HEK293 (cell line): ENCODE measurements at regions not wholly inside any gene's neighbourhood (a gene's known extent, or its start where the extent isn't known, plus 50 kb on each side); places are given as distances from the start of the nearest gene placed in this dataset.

ENCODE experiments used
- CTCF ChIA-PET: fragments of 350-600 bp; formaldehyde crosslinking; extraction: SDS; loops from one replicate; lab custom pipeline; 2021; ENCODE audit warnings: antibody characterized with exemption; lab: Yijun Ruan, JAX
- POLR2A ChIA-PET: fragments of 300-600 bp; formaldehyde crosslinking; extraction: SDS; loops from one replicate; lab custom pipeline; 2020; ENCODE audit warnings: antibody characterized with exemption, inconsistent platforms; lab: Yijun Ruan, JAX
- H3K27ac ChIP-seq: fragments of 200-500 bp; sonication (Bioruptor generic); 2 replicates; pipeline ENCODE4 v1.5.1; 2014; ENCODE audit warnings: low read depth, low read length, control low read depth, inconsistent platforms; ENCODE audit errors: extremely low read depth
- H3K36me3 ChIP-seq, 2 experiments: fragments of 200-500 bp in 1 of 2; sonication (Bioruptor generic) in 1 of 2; 1 replicate in 1 of 2; 2 replicates in 1 of 2; pipeline ENCODE4 v1.5.1; 2014 to 2017; ENCODE audit warnings: inconsistent platforms in 2 of 2, low read length in 2 of 2; ENCODE audit not compliant: control insufficient read depth in 2 of 2, insufficient read depth in 1 of 2
- H3K4me1 ChIP-seq: fragments of 200-500 bp; sonication (Bioruptor generic); 2 replicates; pipeline ENCODE4 v1.5.1; 2014; ENCODE audit warnings: mild to moderate bottlenecking, low read length, inconsistent platforms; ENCODE audit not compliant: control insufficient read depth, insufficient read depth
- H3K4me3 ChIP-seq: 2 replicates; pipeline ENCODE4 v1.5.1; 2011; ENCODE audit warnings: low read depth, mild to moderate bottlenecking, control low read depth, low read length, moderate library complexity
- H3K9me3 ChIP-seq: fragments of 200-500 bp; sonication (Bioruptor generic); 2 replicates; pipeline ENCODE4 v1.5.1; 2014; ENCODE audit warnings: low read depth, low read length, inconsistent platforms; ENCODE audit not compliant: control insufficient read depth, insufficient read depth
- ATF2 ChIP-seq: fragments of 450-650 bp; formaldehyde crosslinking; IDR thresholded peaks from 2 replicates; pipeline ENCODE4 v1.5.1; 2016; ENCODE audit warnings: missing biosample characterization, missing genetic modification characterization, low read depth
- BCL11B ChIP-seq: fragments of 450-650 bp; formaldehyde crosslinking; IDR thresholded peaks from 2 replicates; pipeline ENCODE4 v1.5.1; 2016; ENCODE audit warnings: low read depth, missing biosample characterization, missing genetic modification characterization
- GFI1B ChIP-seq: fragments of 450-650 bp; formaldehyde crosslinking; IDR thresholded peaks from 2 replicates; pipeline ENCODE4 v1.5.1; 2016; ENCODE audit warnings: missing biosample characterization, missing genetic modification characterization
- HOXA7 ChIP-seq: sonication (generic); formaldehyde crosslinking; IDR thresholded peaks from 2 replicates; pipeline ENCODE4 v1.8.1; 2022; ENCODE audit warnings: missing genetic modification reagents, borderline replicate concordance
- HOXC10 ChIP-seq: sonication (generic); formaldehyde crosslinking; IDR thresholded peaks from 2 replicates; pipeline ENCODE4 v1.8.1; 2023; ENCODE audit warnings: mild to moderate bottlenecking, missing genetic modification reagents
- KLF10 ChIP-seq: fragments of 450-650 bp; IDR thresholded peaks from 2 replicates; pipeline ENCODE4 v1.5.1; 2018; ENCODE audit warnings: missing biosample characterization, mild to moderate bottlenecking, missing genetic modification characterization
- MEIS1 ChIP-seq: sonication (generic); formaldehyde crosslinking; IDR thresholded peaks from 2 replicates; pipeline ENCODE4 v1.8.1; 2022; ENCODE audit warnings: missing genetic modification reagents, mild to moderate bottlenecking, borderline replicate concordance
- OSR2 ChIP-seq: fragments of 450-650 bp; formaldehyde crosslinking; IDR thresholded peaks from 2 replicates; pipeline ENCODE4 v1.5.1; 2016; ENCODE audit warnings: missing biosample characterization, missing genetic modification characterization
- PRDM1 ChIP-seq: fragments of 450-650 bp; formaldehyde crosslinking; IDR thresholded peaks from 2 replicates; pipeline ENCODE4; 2016; ENCODE audit warnings: missing biosample characterization, missing genetic modification characterization
- PRDM2 ChIP-seq: fragments of 450-650 bp; formaldehyde crosslinking; IDR thresholded peaks from 2 replicates; pipeline ENCODE4 v1.5.1; 2016; ENCODE audit warnings: missing biosample characterization, missing genetic modification characterization, borderline replicate concordance
- SALL2 ChIP-seq: fragments of 450-650 bp; formaldehyde crosslinking; IDR thresholded peaks from 2 replicates; pipeline ENCODE4 v1.5.0; 2017; ENCODE audit warnings: missing biosample characterization, mild to moderate bottlenecking, missing genetic modification characterization, borderline replicate concordance
- SCRT1 ChIP-seq: fragments of 450-650 bp; formaldehyde crosslinking; IDR thresholded peaks from 2 replicates; pipeline ENCODE4 v1.5.1; 2016; ENCODE audit warnings: missing biosample characterization, missing genetic modification characterization, borderline replicate concordance
- ZBTB11 ChIP-seq: fragments of 450-650 bp; formaldehyde crosslinking; conservative IDR thresholded peaks from 2 replicates; pipeline ENCODE4 v1.5.1; 2016; ENCODE audit warnings: low read depth, missing biosample characterization, missing genetic modification characterization
- ZFHX2 ChIP-seq: fragments of 450-650 bp; formaldehyde crosslinking; conservative IDR thresholded peaks from 2 replicates; pipeline ENCODE4 v1.5.1; 2016; ENCODE audit warnings: missing biosample characterization, missing genetic modification characterization
- ZFP41 ChIP-seq: fragments of 450-650 bp; formaldehyde crosslinking; IDR thresholded peaks from 2 replicates; pipeline ENCODE4 v1.5.1; 2016; ENCODE audit warnings: missing biosample characterization, missing genetic modification characterization, borderline replicate concordance
- ZNF112 ChIP-seq: fragments of 450-650 bp; formaldehyde crosslinking; IDR thresholded peaks from 2 replicates; pipeline ENCODE4 v1.5.0; 2017; ENCODE audit warnings: missing biosample characterization, missing genetic modification characterization
- ZNF202 ChIP-seq: fragments of 450-650 bp; formaldehyde crosslinking; IDR thresholded peaks from 2 replicates; pipeline ENCODE4 v1.5.1; 2016; ENCODE audit warnings: missing biosample characterization, missing genetic modification characterization, borderline replicate concordance
- ZNF266 ChIP-seq: fragments of 450-650 bp; formaldehyde crosslinking; IDR thresholded peaks from 2 replicates; pipeline ENCODE4 v1.5.1; 2016; ENCODE audit warnings: missing biosample characterization, missing genetic modification characterization, low read depth
- ZNF341 ChIP-seq: fragments of 450-650 bp; formaldehyde crosslinking; IDR thresholded peaks from 2 replicates; pipeline ENCODE4; 2016; ENCODE audit warnings: low read depth, missing biosample characterization, missing genetic modification characterization
- ZNF37A ChIP-seq: fragments of 450-650 bp; IDR thresholded peaks from 2 replicates; pipeline ENCODE4 v1.5.1; 2018; ENCODE audit warnings: missing biosample characterization, missing genetic modification characterization
- ZNF48 ChIP-seq: fragments of 450-650 bp; formaldehyde crosslinking; IDR thresholded peaks from 2 replicates; pipeline ENCODE4 v1.5.1; 2016; ENCODE audit warnings: missing biosample characterization, missing genetic modification characterization
- ZNF571 ChIP-seq: fragments of 450-650 bp; formaldehyde crosslinking; IDR thresholded peaks from 2 replicates; pipeline ENCODE4 v1.5.0; 2017; ENCODE audit warnings: missing biosample characterization, missing genetic modification characterization
- ZNF585B ChIP-seq: fragments of 450-650 bp; formaldehyde crosslinking; IDR thresholded peaks from 2 replicates; pipeline ENCODE4 v1.5.1; 2016; ENCODE audit warnings: missing biosample characterization, missing genetic modification characterization
- ZNF596 ChIP-seq: fragments of 450-650 bp; IDR thresholded peaks from 2 replicates; pipeline ENCODE4 v1.5.0; 2018; ENCODE audit warnings: missing biosample characterization, mild to moderate bottlenecking, missing genetic modification characterization, moderate library complexity
- ZNF624 ChIP-seq: fragments of 450-650 bp; formaldehyde crosslinking; IDR thresholded peaks from 2 replicates; pipeline ENCODE4 v1.5.1; 2017; ENCODE audit warnings: missing biosample characterization, missing genetic modification characterization
- ZNF658 ChIP-seq: fragments of 450-650 bp; formaldehyde crosslinking; IDR thresholded peaks from 2 replicates; pipeline ENCODE4; 2016; ENCODE audit warnings: missing biosample characterization, missing genetic modification characterization
- ZNF777 ChIP-seq: fragments of 450-650 bp; formaldehyde crosslinking; IDR thresholded peaks from 2 replicates; pipeline ENCODE4 v1.5.1; 2017; ENCODE audit warnings: missing biosample characterization, missing genetic modification characterization, borderline replicate concordance

GRCh38 chr4:81666491-81666890 lies 194.8 kb upstream of the RASGEF1B start:
- Histone ChIP-seq H3K27ac (no peak overlapping the region), H3K4me1 (no peaks in the 10 kb centered on the region), H3K9me3 (no peaks in the 10 kb centered on the region), H3K36me3 (no peaks in the 10 kb centered on the region), H3K4me3 (no peak overlapping the region)
- POLR2A ChIA-PET: no interaction called here
- CTCF ChIA-PET: no interaction called here
- TF ChIP-seq OSR2 (tag by site-specific recombination) (no peak), ZFP41 (no peak), ATF2 (tag by site-specific recombination) (no peak), HOXA7 (no peak), ZNF202 (tag by site-specific recombination) (no peak), PRDM1 (tag by site-specific recombination) (no peak), ZNF585B (tag by site-specific recombination) (no peak), ZNF266 (tag by site-specific recombination) (no peak), ZNF624 (tag by site-specific recombination) (no peak)

GRCh38 chr4:81665649-81666048 lies 193.9 kb upstream of the RASGEF1B start:
- ChIA-PET POLR2A (no interaction called here), CTCF (no interaction called here)
- Histone ChIP-seq H3K27ac (no peak overlapping the region), H3K36me3 (no peaks in the 10 kb centered on the region), H3K4me3 (no peak overlapping the region), H3K4me1 (no peaks in the 10 kb centered on the region), H3K9me3 (no peaks in the 10 kb centered on the region)
- TF ChIP-seq GFI1B (tag by site-specific recombination) (no peak), ZNF48 (tag by site-specific recombination) (no peak), ZNF777 (tag by site-specific recombination) (no peak), PRDM2 (no peak), ZBTB11 (no peak), ZNF37A (tag by site-specific recombination) (no peak), ZNF658 (tag by site-specific recombination) (no peak), ZFHX2 (no peak), ZNF596 (tag by site-specific recombination) (no peak), SCRT1 (tag by site-specific recombination) (no peak), KLF10 (tag by site-specific recombination) (no peak), BCL11B (tag by site-specific recombination) (no peak), ZNF571 (tag by site-specific recombination) (no peak), ZNF112 (tag by site-specific recombination) (no peak), ZNF341 (no peak), HOXC10 (no peak), SALL2 (tag by site-specific recombination) (no peak), MEIS1 (CRISPR knock-in tag) (no peak)
